Memory B cell (primary cell): ENCODE measurements at regions not wholly inside any gene's neighbourhood (a gene's known extent, or its start where the extent isn't known, plus 50 kb on each side); places are given as distances from the start of the nearest gene placed in this dataset.

Source experiments
- ATAC-seq: fragments of 150-1000 bp; cut with Tn5 transposase; 2 replicates; pipeline ENCODE4 v1.10.0; 2021; ENCODE audit warnings: low read depth, mild to moderate bottlenecking, moderate library complexity
- DNase-seq, 2 donors: peaks; one replicate each; pipeline ENCODE4 v3.0.0; 2022; ENCODE audit warnings: low spot score in 2 of 2
- H3K27ac Mint-ChIP-seq: one replicate; pipeline ENCODE4 v1.8.0; 2022; ENCODE audit warnings: mild to moderate bottlenecking, moderate library complexity, mixed read lengths
- H3K27me3 Mint-ChIP-seq: one replicate; pipeline ENCODE4 v1.8.0; 2022; ENCODE audit warnings: mixed read lengths
- H3K36me3 Mint-ChIP-seq: one replicate; pipeline ENCODE4 v1.8.0; 2022; ENCODE audit warnings: mild to moderate bottlenecking, mixed read lengths
- H3K4me1 Mint-ChIP-seq: one replicate; pipeline ENCODE4 v1.8.0; 2022; ENCODE audit warnings: mixed read lengths
- H3K4me3 Mint-ChIP-seq: one replicate; pipeline ENCODE4 v1.8.0; 2022; ENCODE audit warnings: mild to moderate bottlenecking, moderate library complexity, mixed read lengths
- H3K9me3 Mint-ChIP-seq: one replicate; pipeline ENCODE4 v1.8.0; 2022; ENCODE audit warnings: mixed read lengths

- no peak overlapping the region for H3K4me3 Mint-ChIP-seq
- ATAC-seq = no peak
- peaks cover 3% of the 10 kb centered on the region for H3K9me3 Mint-ChIP-seq
- H3K27me3 Mint-ChIP-seq = no peaks in the 10 kb centered on the region
- H3K27ac Mint-ChIP-seq = no peak overlapping the region
- no peaks in the 10 kb centered on the region for H3K36me3 Mint-ChIP-seq
- no peak for DNase-seq
- no peaks in the 10 kb centered on the region for H3K4me1 Mint-ChIP-seq
Observed at GRCh38 chr13:56986121-56986520, 154.6 kb upstream of the PRR20A start.

GRCh38 chr13:56988543-56988942 is 152.2 kb upstream of the PRR20A start:
- Mint-ChIP-seq H3K27me3 (no peaks in the 10 kb centered on the region), H3K4me3 (no peak overlapping the region), H3K27ac (no peak overlapping the region), H3K4me1 (no peaks in the 10 kb centered on the region), H3K9me3 (peaks cover 3% of the 10 kb centered on the region), H3K36me3 (no peaks in the 10 kb centered on the region)
- DNase-seq = no peak
- ATAC-seq = no peak

DNA sequence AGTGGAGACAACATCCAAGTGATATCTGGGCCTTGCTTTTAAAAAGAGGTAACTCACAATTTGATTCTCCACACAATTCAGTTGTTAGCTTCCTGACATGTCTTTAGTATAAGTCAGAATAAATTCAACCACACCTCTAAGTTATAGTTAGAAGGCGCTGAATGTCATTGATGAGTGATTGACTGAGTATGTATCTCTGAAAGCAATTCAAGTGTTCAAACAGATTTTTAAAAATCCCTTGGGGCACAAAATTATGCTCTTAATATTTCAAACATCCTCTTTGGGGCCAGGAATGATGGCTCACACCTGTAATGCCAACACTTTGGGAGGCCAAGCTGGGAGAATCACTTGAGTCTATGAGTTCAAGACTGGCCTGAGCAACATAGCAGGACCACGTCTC is 137.0 kb upstream of the PRR20A start:
- Mint-ChIP-seq H3K27ac (no peak overlapping the region), H3K4me1 (no peaks in the 10 kb centered on the region), H3K36me3 (no peaks in the 10 kb centered on the region), H3K9me3 (peaks cover 6% of the 10 kb centered on the region), H3K27me3 (no peaks in the 10 kb centered on the region), H3K4me3 (no peak overlapping the region)
- no peak for ATAC-seq
- DNase-seq = no peak

GRCh38 chr13:57017357-57017756 is 123.4 kb upstream of the PRR20A start:
- no peak for DNase-seq
- no peak overlapping the region for H3K4me3 Mint-ChIP-seq
- no peaks in the 10 kb centered on the region for H3K36me3 Mint-ChIP-seq
- no peak overlapping the region for H3K27ac Mint-ChIP-seq
- ATAC-seq = no peak
- H3K4me1 Mint-ChIP-seq = no peaks in the 10 kb centered on the region
- H3K27me3 Mint-ChIP-seq = no peaks in the 10 kb centered on the region
- peaks cover 3% of the 10 kb centered on the region for H3K9me3 Mint-ChIP-seq

- Mint-ChIP-seq H3K4me3 (no peak overlapping the region), H3K27ac (no peak overlapping the region), H3K9me3 (peaks cover 5% of the 10 kb centered on the region), H3K27me3 (no peaks in the 10 kb centered on the region), H3K4me1 (no peaks in the 10 kb centered on the region), H3K36me3 (no peaks in the 10 kb centered on the region)
- ATAC-seq (no peak), DNase-seq (no peak)
Observed at GRCh38 chr13:57018915-57019314, 121.8 kb upstream of the PRR20A start.

GRCh38 chr13:57030671-57031070 is 110.0 kb upstream of the PRR20A start:
- Mint-ChIP-seq H3K9me3 (peaks cover 8% of the 10 kb centered on the region), H3K27me3 (no peaks in the 10 kb centered on the region), H3K4me1 (no peaks in the 10 kb centered on the region), H3K36me3 (no peaks in the 10 kb centered on the region), H3K27ac (no peak overlapping the region), H3K4me3 (no peak overlapping the region)
- ATAC-seq = no peak
- no peak for DNase-seq

- Mint-ChIP-seq H3K27ac (no peak overlapping the region), H3K4me1 (no peaks in the 10 kb centered on the region), H3K4me3 (no peak overlapping the region), H3K9me3 (peaks cover 2% of the 10 kb centered on the region), H3K27me3 (no peaks in the 10 kb centered on the region), H3K36me3 (no peaks in the 10 kb centered on the region)
- DNase-seq = no peak
- no peak for ATAC-seq
Observed at GRCh38 chr13:57036290-57036689, 104.4 kb upstream of the PRR20A start.

GRCh38 chr13:57044910-57045309 is 95.8 kb upstream of the PRR20A start:
- Mint-ChIP-seq H3K4me1 (no peaks in the 10 kb centered on the region), H3K4me3 (no peak overlapping the region), H3K27ac (no peak overlapping the region), H3K36me3 (no peaks in the 10 kb centered on the region), H3K9me3 (peaks cover 6% of the 10 kb centered on the region), H3K27me3 (no peaks in the 10 kb centered on the region)
- DNase-seq (no peak), ATAC-seq (no peak)

DNA sequence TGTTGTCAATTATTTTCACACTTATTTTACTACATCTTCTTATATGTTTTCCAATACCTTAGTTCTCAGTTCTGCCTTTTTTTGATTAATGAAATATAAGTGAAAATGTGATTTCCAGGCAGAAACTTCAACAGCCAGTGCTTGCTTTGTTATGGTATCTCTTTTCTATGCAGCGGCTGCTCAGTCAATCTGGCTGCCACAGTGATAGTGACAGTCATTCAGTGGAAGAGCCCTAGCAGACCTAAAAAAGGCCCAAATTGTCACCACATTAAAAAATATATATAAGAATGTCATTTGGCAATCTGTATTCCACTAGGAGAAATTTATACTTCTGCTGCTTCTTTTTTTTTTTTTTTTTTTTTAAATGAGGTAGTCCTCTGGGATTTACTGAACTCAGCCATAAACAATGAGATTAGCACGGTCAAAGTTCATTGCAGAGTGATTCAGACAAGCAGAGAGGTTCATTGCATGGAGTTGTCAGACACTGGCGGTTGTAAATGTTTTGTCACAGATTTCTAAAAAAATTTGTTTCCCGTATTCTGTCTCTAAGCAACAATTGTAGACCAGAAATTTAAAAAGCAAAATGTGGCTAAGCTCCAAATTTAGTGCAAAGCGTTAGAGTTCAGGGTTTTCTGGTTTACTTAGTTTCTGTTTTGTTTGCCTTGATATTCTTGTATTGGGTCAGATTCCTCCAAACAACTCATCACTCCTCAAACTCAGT is 94.7 kb upstream of the PRR20A start:
- H3K4me3 Mint-ChIP-seq = no peak overlapping the region
- no peak overlapping the region for H3K27ac Mint-ChIP-seq
- no peaks in the 10 kb centered on the region for H3K27me3 Mint-ChIP-seq
- H3K36me3 Mint-ChIP-seq = no peaks in the 10 kb centered on the region
- ATAC-seq = no peak
- H3K4me1 Mint-ChIP-seq = no peaks in the 10 kb centered on the region
- H3K9me3 Mint-ChIP-seq = peaks cover 11% of the 10 kb centered on the region
- no peak for DNase-seq

DNA sequence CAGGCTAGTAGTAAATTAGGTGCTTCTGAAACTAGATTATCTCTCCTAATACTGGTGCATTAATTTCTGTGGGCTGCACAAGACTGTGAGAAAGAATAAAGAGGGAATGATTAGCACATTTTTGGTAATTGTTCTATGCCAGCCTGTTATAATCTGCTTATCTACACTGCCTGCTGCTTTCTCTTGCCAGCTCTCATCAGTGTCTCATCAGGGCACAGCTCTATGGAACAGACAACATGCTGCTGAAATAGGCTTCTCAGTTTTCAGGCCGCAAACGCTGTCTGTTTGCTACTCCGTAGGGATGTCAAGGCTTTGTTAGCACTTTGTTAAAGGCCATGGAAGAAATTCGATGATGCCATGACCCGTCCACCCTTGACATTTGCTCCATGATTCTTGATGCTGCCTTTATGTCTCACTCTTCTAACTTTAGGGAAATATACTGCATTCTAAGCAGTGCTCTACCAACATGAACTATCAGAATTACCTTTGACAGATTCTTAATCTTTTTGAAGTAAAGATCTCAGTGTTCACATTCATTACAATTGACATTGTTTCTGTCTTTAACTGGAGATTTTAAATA is 84.0 kb upstream of the PRR20A start:
- no peak for ATAC-seq
- H3K27me3 Mint-ChIP-seq = no peaks in the 10 kb centered on the region
- no peak overlapping the region for H3K4me3 Mint-ChIP-seq
- H3K27ac Mint-ChIP-seq = no peak overlapping the region
- no peaks in the 10 kb centered on the region for H3K4me1 Mint-ChIP-seq
- H3K36me3 Mint-ChIP-seq = no peaks in the 10 kb centered on the region
- peaks cover 5% of the 10 kb centered on the region for H3K9me3 Mint-ChIP-seq
- no peak for DNase-seq

DNA sequence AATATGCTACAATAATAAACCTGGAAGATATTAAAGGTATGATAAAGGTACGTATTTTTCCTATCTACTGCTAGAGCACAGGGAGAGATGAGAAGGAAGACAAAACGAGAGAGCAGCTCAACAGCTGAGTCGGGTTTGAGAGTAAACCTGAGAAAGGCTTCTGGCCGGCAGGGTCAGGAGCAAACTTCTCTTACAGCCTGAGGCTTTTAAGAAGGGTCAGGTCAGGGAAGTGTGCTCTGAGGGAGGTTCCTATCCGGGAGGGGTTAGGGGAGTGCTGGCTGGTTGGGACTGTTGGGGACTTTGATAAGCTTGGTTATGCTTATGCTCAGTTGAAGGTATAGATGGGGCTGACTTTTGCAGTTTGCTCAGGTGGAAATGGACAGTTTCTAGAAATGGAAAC is 77.7 kb upstream of the PRR20A start:
- DNase-seq = no peak
- no peak overlapping the region for H3K4me3 Mint-ChIP-seq
- ATAC-seq = no peak
- no peaks in the 10 kb centered on the region for H3K36me3 Mint-ChIP-seq
- peaks cover 7% of the 10 kb centered on the region for H3K9me3 Mint-ChIP-seq
- H3K27me3 Mint-ChIP-seq = no peaks in the 10 kb centered on the region
- no peak overlapping the region for H3K27ac Mint-ChIP-seq
- H3K4me1 Mint-ChIP-seq = no peaks in the 10 kb centered on the region

- ATAC-seq = no peak
- Mint-ChIP-seq H3K36me3 (no peaks in the 10 kb centered on the region), H3K27me3 (no peaks in the 10 kb centered on the region), H3K4me3 (no peak overlapping the region), H3K4me1 (no peaks in the 10 kb centered on the region), H3K9me3 (peaks cover 3% of the 10 kb centered on the region), H3K27ac (no peak overlapping the region)
- DNase-seq = no peak
Observed at GRCh38 chr13:57073983-57074382, 66.7 kb upstream of the PRR20A start.

DNA sequence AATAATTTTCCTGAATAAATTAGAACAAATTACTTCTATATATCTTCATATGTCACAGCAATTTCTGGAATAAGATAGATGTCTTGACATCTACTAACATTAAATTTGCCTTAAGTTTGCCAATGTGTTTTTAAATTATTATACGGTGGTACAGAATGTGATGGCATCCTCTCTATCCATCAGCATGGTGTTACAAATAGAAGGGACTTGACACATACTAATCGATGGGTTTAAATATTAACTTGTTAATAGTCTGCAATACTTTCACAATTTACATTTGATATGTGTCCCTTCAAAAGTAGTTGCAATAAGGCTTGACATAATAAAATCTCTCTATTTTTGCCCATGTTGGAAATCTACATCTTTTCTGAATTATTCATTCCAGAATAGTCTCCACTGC is 65.1 kb upstream of the PRR20A start:
- Mint-ChIP-seq H3K4me1 (no peaks in the 10 kb centered on the region), H3K27ac (no peak overlapping the region), H3K9me3 (peaks cover 2% of the 10 kb centered on the region), H3K36me3 (no peaks in the 10 kb centered on the region), H3K4me3 (no peak overlapping the region), H3K27me3 (no peaks in the 10 kb centered on the region)
- ATAC-seq (no peak), DNase-seq (no peak)

DNA sequence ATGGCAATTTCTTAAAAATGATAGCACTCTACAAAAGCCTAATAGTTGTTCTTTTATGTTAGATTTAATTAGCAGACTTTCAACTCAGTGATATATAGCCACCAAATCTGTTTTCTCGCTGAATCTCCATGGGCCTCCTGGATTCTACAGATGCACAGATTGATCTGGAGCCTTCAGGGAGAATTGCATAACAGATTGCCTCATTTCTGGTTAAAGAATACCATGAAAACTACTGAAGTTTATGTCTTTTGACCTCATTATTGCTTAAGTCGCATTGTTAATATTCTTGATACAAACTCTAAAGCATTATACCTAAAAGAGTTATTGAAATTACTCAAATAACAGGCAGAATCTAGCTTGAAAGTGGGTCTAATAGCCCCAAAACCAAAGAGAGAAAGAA is 53.7 kb upstream of the PRR20A start:
- Mint-ChIP-seq H3K4me1 (no peaks in the 10 kb centered on the region), H3K27ac (no peak overlapping the region), H3K4me3 (no peak overlapping the region), H3K9me3 (peaks cover 4% of the 10 kb centered on the region), H3K27me3 (no peaks in the 10 kb centered on the region), H3K36me3 (no peaks in the 10 kb centered on the region)
- no peak for ATAC-seq
- DNase-seq = no peak
